Spleen (tissue), 11 donors: ENCODE measurements at regions not wholly inside any gene's neighbourhood (a gene's known extent, or its start where the extent isn't known, plus 50 kb on each side); places are given as distances from the start of the nearest gene placed in this dataset.

Source experiments
- DNase-seq: peaks from one replicate; pipeline ENCODE4 v3.0.0-alpha.2; 2020
- H3K27ac ChIP-seq, 8 donors: fragments of 200-600 bp; sonication (generic) in 7 of 8; 1 replicate in 4 of 8; 2 replicates in 4 of 8; pipeline versions ENCODE4 v1.5.0 to v1.8.0; 2016 to 2021; ENCODE audit warnings: inconsistent platforms in 4 of 8, mild to moderate bottlenecking in 4 of 8, moderate library complexity in 1 of 8
- H3K27me3 ChIP-seq, 7 donors: fragments of 200-600 bp; sonication (generic) in 6 of 7; replicated peaks in 1 of 7; 1 replicate in 4 of 7; 2 replicates in 3 of 7; pipeline versions ENCODE4 v1.5.0 to v1.8.0; 2016 to 2021; ENCODE audit warnings: inconsistent platforms in 3 of 7, mild to moderate bottlenecking in 1 of 7
- H3K36me3 ChIP-seq, 6 donors: fragments of 200-600 bp; sonication (generic) in 5 of 6; 1 replicate in 4 of 6; 2 replicates in 2 of 6; pipeline versions ENCODE4 v1.5.0 to v1.8.0; 2016 to 2021; ENCODE audit warnings: inconsistent platforms in 2 of 6
- H3K4me1 ChIP-seq, 6 donors: fragments of 200-600 bp; sonication (generic) in 5 of 6; 1 replicate in 3 of 6; 2 replicates in 3 of 6; pipeline versions ENCODE4 v1.5.0 to v1.8.0; 2016 to 2021; ENCODE audit warnings: inconsistent platforms in 3 of 6
- H3K4me3 ChIP-seq, 8 donors: fragments of 200-600 bp; sonication (generic) in 7 of 8; 1 replicate in 4 of 8; 2 replicates in 4 of 8; pipeline versions ENCODE4 v1.5.0 to v1.8.0; 2016 to 2021; ENCODE audit warnings: inconsistent platforms in 4 of 8, mild to moderate bottlenecking in 4 of 8, moderate library complexity in 2 of 8
- H3K9me3 ChIP-seq, 8 donors: fragments of 200-600 bp; sonication (generic) in 7 of 8; 1 replicate in 4 of 8; 2 replicates in 4 of 8; pipeline versions ENCODE4 v1.5.0 to v1.8.0; 2016 to 2021; ENCODE audit warnings: inconsistent platforms in 4 of 8
- CTCF ChIP-seq, 11 experiments: fragments of 200-600 bp in 7 of 11; fragments of 450-650 bp in 4 of 11; sonication (generic) in 4 of 11; IDR thresholded peaks in 8 of 11; conservative IDR thresholded peaks in 3 of 11; 1 replicate in 7 of 11; 2 replicates in 4 of 11; pipeline versions ENCODE4 v1.4.0 to v1.8.0; 2016 to 2021; ENCODE audit warnings: antibody characterized with exemption in 11 of 11, inconsistent platforms in 4 of 11, mild to moderate bottlenecking in 1 of 11
- POLR2A ChIP-seq, 3 donors: fragments of 450-650 bp; IDR thresholded peaks; one replicate each; pipeline ENCODE4 v1.5.1; 2017; ENCODE audit warnings: antibody characterized with exemption in 3 of 3, mild to moderate bottlenecking in 1 of 3
- POLR2AphosphoS5 ChIP-seq, 3 donors: sonication (generic); formaldehyde crosslinking; IDR thresholded peaks; one replicate each; pipeline ENCODE4 v1.5.1; 2017; ENCODE audit warnings: antibody characterized with exemption in 3 of 3
- WGBS, 5 donors: extraction: QIAGEN DNeasy Blood & Tissue Kit in 3 of 5; methylation state at CpG; one replicate each; pipeline versions ENCODE4 v1.1.5 to v1.1.7; 2013 to 2018; 5-methylcytosine and 5-hydroxymethylcytosine counted together
- intact Hi-C: fragments of 100-400 bp; cut with DNase I; formaldehyde crosslinking; loops from one replicate; pipeline ENCODE4 v1.15.0; 2023; ENCODE audit warnings: low total_unique reads
- donor health status: healthy with polysubstance abuse.
- donor health status: DM: no; HTN: no; CAD: no; lungs with moderate emphysema.
- donor health status: DM: no; HTN: no; CAD: no.
- donor health status: Bipolar disorder and iron deficiency.
- donor health status: healthy.
- donor health status: DM: no; HTN: no; CAD: no.
- donor health status: DM: yes; HTN: yes; CAD: no.

- WGBS, 5 donors, result 81 to 92% (median 87%) methylated on average over 1 of the region's 1 CpG
- intact Hi-C loops, result no loop called here
- Histone ChIP-seq H3K4me3 (no peak overlapping the region), H3K36me3 (no peaks in the 10 kb centered on the region), H3K9me3 (no peaks in the 10 kb centered on the region), H3K27me3 (no peaks in the 10 kb centered on the region), H3K4me1 (no peaks in the 10 kb centered on the region), H3K27ac (no peak overlapping the region)
- DNase-seq, result no peak
- TF ChIP-seq POLR2AphosphoS5 (IDR thresholded peaks at IDR 0.05) (no peak), POLR2A (IDR thresholded peaks at IDR 0.05) (no peak), CTCF (IDR thresholded peaks at IDR 0.05 in 8 of 11, conservative IDR thresholded peaks at IDR 0.05 in 3 of 11) (no peak)
These were observed 1711.8 kb downstream of the EFNB2 start for GRCh38 chr13:104823709-104824108.

DNA sequence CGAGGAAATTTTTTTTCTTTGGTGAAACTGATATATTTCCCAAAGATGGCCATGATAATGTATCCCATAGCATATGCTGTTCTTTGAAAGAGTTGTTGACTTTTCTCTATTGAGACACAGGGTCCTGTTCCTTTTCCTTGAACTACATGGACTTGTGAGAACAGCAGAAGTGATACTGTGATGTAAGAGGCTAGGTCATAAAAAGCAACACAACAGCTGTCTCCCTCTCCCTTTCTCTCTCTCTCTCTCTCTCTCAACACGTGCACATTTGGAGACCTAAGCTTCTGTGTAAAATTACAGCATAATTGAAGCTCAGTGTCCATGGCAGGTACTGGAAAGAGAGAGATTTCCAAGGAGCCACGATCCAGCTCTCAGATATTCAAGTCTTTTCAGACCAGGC is 1712.4 kb downstream of the EFNB2 start:
- Histone ChIP-seq H3K27me3 (no peaks in the 10 kb centered on the region), H3K27ac (no peak overlapping the region), H3K36me3 (no peaks in the 10 kb centered on the region), H3K9me3 (no peaks in the 10 kb centered on the region), H3K4me3 (no peak overlapping the region), H3K4me1 (no peaks in the 10 kb centered on the region)
- TF ChIP-seq POLR2A (IDR thresholded peaks at IDR 0.05) (no peak), POLR2AphosphoS5 (IDR thresholded peaks at IDR 0.05) (no peak), CTCF (IDR thresholded peaks at IDR 0.05 in 8 of 11, conservative IDR thresholded peaks at IDR 0.05 in 3 of 11) (no peak)
- WGBS, 5 donors, result 31 to 65% (median 36%) methylated on average over 3 of the region's 3 CpGs
- intact Hi-C loops, result no loop called here
- DNase-seq, result no peak

- WGBS, 5 donors, result 86 to 96% (median 93%) methylated on average over 4 of the region's 4 CpGs
These were observed 1718.2 kb downstream of the EFNB2 start for GRCh38 chr13:104817271-104817670.

GRCh38 chr13:104816726-104817125 is 1718.7 kb downstream of the EFNB2 start:
- no peaks in the 10 kb centered on the region for H3K4me1 ChIP-seq
- 80 to 91% (median 87%) methylated on average over 4 of the region's 4 CpGs for WGBS, 5 donors
- intact Hi-C loops, result no loop called here
- no peak for DNase-seq
- H3K4me3 ChIP-seq, result no peak overlapping the region
- H3K36me3 ChIP-seq, result no peaks in the 10 kb centered on the region
- H3K9me3 ChIP-seq, result no peaks in the 10 kb centered on the region
- no peaks in the 10 kb centered on the region for H3K27me3 ChIP-seq
- no peak overlapping the region for H3K27ac ChIP-seq
- no peak for TF ChIP-seq POLR2A (IDR thresholded peaks at IDR 0.05)
- no peak for TF ChIP-seq POLR2AphosphoS5 (IDR thresholded peaks at IDR 0.05)
- TF ChIP-seq CTCF (IDR thresholded peaks at IDR 0.05 in 8 of 11, conservative IDR thresholded peaks at IDR 0.05 in 3 of 11), result no peak

More at GRCh38 chr13:104817271-104817670, 1718.2 kb downstream of the EFNB2 start:
- H3K27me3 ChIP-seq, result no peaks in the 10 kb centered on the region
- no peak for DNase-seq
- H3K4me1 ChIP-seq, result no peaks in the 10 kb centered on the region
- H3K27ac ChIP-seq, result no peak overlapping the region
- intact Hi-C loops, result no loop called here
- TF ChIP-seq CTCF (IDR thresholded peaks at IDR 0.05 in 8 of 11, conservative IDR thresholded peaks at IDR 0.05 in 3 of 11) (no peak), POLR2AphosphoS5 (IDR thresholded peaks at IDR 0.05) (no peak), POLR2A (IDR thresholded peaks at IDR 0.05) (no peak)
- H3K36me3 ChIP-seq, result no peaks in the 10 kb centered on the region
- no peaks in the 10 kb centered on the region for H3K9me3 ChIP-seq
- H3K4me3 ChIP-seq, result no peak overlapping the region
